ENCODE measurements at regions not wholly inside any gene's neighbourhood (a gene's known extent, or its start where the extent isn't known, plus 50 kb on each side); places are given as distances from the start of the nearest gene placed in this dataset.
A peak's percentile ranks its signal among the peaks of the same experiment; 100 is the strongest.

GRCh38 chr9:91025856-91026255 is 224.2 kb downstream of the SYK start:
- no peak for DNase-seq

GRCh38 chr9:91026266-91026665 is 224.6 kb downstream of the SYK start:
- no peak for DNase-seq

- no peak for DNase-seq
Observed at GRCh38 chr9:91027005-91027404, 225.4 kb downstream of the SYK start.

GRCh38 chr9:91028166-91028827 is 226.7 kb downstream of the SYK start:
- DNase-seq = no peak

- no peak for DNase-seq
Observed at GRCh38 chr9:91029650-91030361, 228.2 kb downstream of the SYK start.

GRCh38 chr9:91032121-91032531 is 230.5 kb downstream of the SYK start:
- no peak for DNase-seq

GRCh38 chr9:91033270-91033669 is 231.7 kb downstream of the SYK start:
- no peak for DNase-seq

- DNase-seq = no peak
Observed at GRCh38 chr9:91033797-91034196, 232.2 kb downstream of the SYK start.

- DNase-seq = no peak
Observed at GRCh38 chr9:91034521-91034920, 232.9 kb downstream of the SYK start.

GRCh38 chr9:91034976-91035824 is 233.6 kb downstream of the SYK start:
- DNase-seq = no peak

GRCh38 chr9:91035825-91036208 is 234.2 kb downstream of the SYK start:
- DNase-seq = no peak

GRCh38 chr9:91036356-91036755 is 234.7 kb downstream of the SYK start:
- DNase-seq = no peak

- DNase-seq = peak; percentile 40
Observed at GRCh38 chr9:91036826-91037510, 235.3 kb downstream of the SYK start.

GRCh38 chr9:91037511-91038482 is 236.2 kb downstream of the SYK start:
- DNase-seq = no peak

- DNase-seq = no peak
Observed at GRCh38 chr9:91038483-91039124, 237.0 kb downstream of the SYK start.

- no peak for DNase-seq
Observed at GRCh38 chr9:91039125-91039834, 237.7 kb downstream of the SYK start.

- no peak for DNase-seq
Observed at GRCh38 chr9:91039835-91040140, 238.2 kb downstream of the SYK start.

GRCh38 chr9:91040371-91041215 is 239.0 kb downstream of the SYK start:
- no peak for DNase-seq

- no peak for DNase-seq
Observed at GRCh38 chr9:91042024-91042423, 240.4 kb downstream of the SYK start.

GRCh38 chr9:91042541-91042940 is 240.9 kb downstream of the SYK start:
- DNase-seq = no peak

All from NCI-H2081 treated with DMSO at 0.1 percent for 48 hours (cell line).